OCI-LY1 (cell line): ENCODE measurements at regions not wholly inside any gene's neighbourhood (a gene's known extent, or its start where the extent isn't known, plus 50 kb on each side); places are given as distances from the start of the nearest gene placed in this dataset.

Experiments used
- H2AFZ ChIP-seq: fragments of 200-600 bp; sonication (generic), shearing (Covaris generic); 2 replicates; pipeline ENCODE4 v1.6.0; 2014; ENCODE audit warnings: antibody characterized with exemption, mild to moderate bottlenecking, low read length
- H3F3A ChIP-seq: fragments of 200-600 bp; sonication (generic), shearing (Covaris generic); 2 replicates; pipeline ENCODE4 v1.6.0; 2014; ENCODE audit warnings: mild to moderate bottlenecking, antibody characterized with exemption, low read length, moderate library complexity; ENCODE audit not compliant: insufficient read depth
- H3K27ac ChIP-seq: fragments of 200-600 bp; sonication (generic); 2 replicates; pipeline ENCODE4 v1.5.1; 2014; ENCODE audit warnings: low read length, mixed run types, mild to moderate bottlenecking, low read depth; ENCODE audit not compliant: poor library complexity, severe bottlenecking
- H3K27me3 ChIP-seq: fragments of 200-600 bp; sonication (generic); 2 replicates; pipeline ENCODE4 v1.6.0; 2014; ENCODE audit warnings: antibody characterized with exemption, mild to moderate bottlenecking, low read length, moderate library complexity; ENCODE audit not compliant: insufficient read depth
- H3K36me3 ChIP-seq: fragments of 200-600 bp; sonication (generic); 2 replicates; pipeline ENCODE4 v1.6.1; 2014; ENCODE audit warnings: mild to moderate bottlenecking, antibody characterized with exemption, low read length, moderate library complexity, mixed read lengths; ENCODE audit not compliant: insufficient read depth
- H3K4me1 ChIP-seq: fragments of 200-600 bp; sonication (generic); 2 replicates; pipeline ENCODE4 v1.5.1; 2014; ENCODE audit warnings: mild to moderate bottlenecking, low read length, moderate library complexity; ENCODE audit not compliant: insufficient read depth, severe bottlenecking
- H3K4me2 ChIP-seq: fragments of 200-600 bp; sonication (generic), shearing (Covaris generic); 2 replicates; pipeline ENCODE4 v1.6.1; 2014; ENCODE audit warnings: low read length
- H3K4me3 ChIP-seq: fragments of 200-600 bp; sonication (generic); 2 replicates; pipeline ENCODE4 v1.5.1; 2014; ENCODE audit warnings: low read length, low read depth, mild to moderate bottlenecking, mixed read lengths; ENCODE audit not compliant: poor library complexity, severe bottlenecking
- H3K79me2 ChIP-seq: fragments of 200-600 bp; shearing (Covaris generic); 2 replicates; pipeline ENCODE4 v1.6.1; 2016; ENCODE audit warnings: mixed run types, low read length, mixed read lengths; ENCODE audit not compliant: insufficient read depth
- H3K9ac ChIP-seq: fragments of 200-600 bp; sonication (generic), shearing (Covaris generic); 2 replicates; pipeline ENCODE4 v1.6.1; 2014; ENCODE audit warnings: mild to moderate bottlenecking, low read length, mixed read lengths
- H3K9me2 ChIP-seq: fragments of 200-600 bp; sonication (generic), shearing (Covaris generic); 2 replicates; pipeline ENCODE4 v1.6.1; 2014; ENCODE audit warnings: low read depth, mild to moderate bottlenecking, low read length, mixed read lengths
- H3K9me3 ChIP-seq: fragments of 200-600 bp; shearing (Covaris generic); 2 replicates; pipeline ENCODE4 v1.6.1; 2014; ENCODE audit warnings: low read length, mixed read lengths
- H4K20me1 ChIP-seq: fragments of 200-600 bp; sonication (generic), shearing (Covaris generic); 2 replicates; pipeline ENCODE4 v1.6.0; 2016; ENCODE audit warnings: mild to moderate bottlenecking, low read length; ENCODE audit not compliant: insufficient read depth
- EZH2 ChIP-seq: fragments of 200-600 bp; sonication (generic), shearing (Covaris generic); IDR thresholded peaks from 2 replicates; pipeline ENCODE4 v1.8.0; 2017; ENCODE audit warnings: borderline replicate concordance, mixed run types, mild to moderate bottlenecking, antibody characterized with exemption, low read length, moderate library complexity, mixed read lengths
- TF ChIP-seq, protein P1 (sequence below): fragments of 200-600 bp; sonication (generic), shearing (Covaris generic); IDR thresholded peaks from 2 replicates; pipeline ENCODE4 v1.5.1; 2017; ENCODE audit warnings: mild to moderate bottlenecking, antibody characterized with exemption, low read length, moderate library complexity, mixed read lengths

- no peaks in the 10 kb centered on the region for H4K20me1 ChIP-seq
- H3K4me3 ChIP-seq, result no peak overlapping the region
- no peaks in the 10 kb centered on the region for H3K4me1 ChIP-seq
- no peaks in the 10 kb centered on the region for H3K9me2 ChIP-seq
- H2AFZ ChIP-seq, result no peak overlapping the region
- H3K79me2 ChIP-seq, result no peaks in the 10 kb centered on the region
- TF ChIP-seq EZH2, result no peak
- TF ChIP-seq, protein P1, sequence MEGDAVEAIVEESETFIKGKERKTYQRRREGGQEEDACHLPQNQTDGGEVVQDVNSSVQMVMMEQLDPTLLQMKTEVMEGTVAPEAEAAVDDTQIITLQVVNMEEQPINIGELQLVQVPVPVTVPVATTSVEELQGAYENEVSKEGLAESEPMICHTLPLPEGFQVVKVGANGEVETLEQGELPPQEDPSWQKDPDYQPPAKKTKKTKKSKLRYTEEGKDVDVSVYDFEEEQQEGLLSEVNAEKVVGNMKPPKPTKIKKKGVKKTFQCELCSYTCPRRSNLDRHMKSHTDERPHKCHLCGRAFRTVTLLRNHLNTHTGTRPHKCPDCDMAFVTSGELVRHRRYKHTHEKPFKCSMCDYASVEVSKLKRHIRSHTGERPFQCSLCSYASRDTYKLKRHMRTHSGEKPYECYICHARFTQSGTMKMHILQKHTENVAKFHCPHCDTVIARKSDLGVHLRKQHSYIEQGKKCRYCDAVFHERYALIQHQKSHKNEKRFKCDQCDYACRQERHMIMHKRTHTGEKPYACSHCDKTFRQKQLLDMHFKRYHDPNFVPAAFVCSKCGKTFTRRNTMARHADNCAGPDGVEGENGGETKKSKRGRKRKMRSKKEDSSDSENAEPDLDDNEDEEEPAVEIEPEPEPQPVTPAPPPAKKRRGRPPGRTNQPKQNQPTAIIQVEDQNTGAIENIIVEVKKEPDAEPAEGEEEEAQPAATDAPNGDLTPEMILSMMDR, result no peak
- no peaks in the 10 kb centered on the region for H3K27me3 ChIP-seq
- no peaks in the 10 kb centered on the region for H3F3A ChIP-seq
- H3K9ac ChIP-seq, result no peak overlapping the region
- no peaks in the 10 kb centered on the region for H3K9me3 ChIP-seq
- H3K27ac ChIP-seq, result no peak overlapping the region
- H3K36me3 ChIP-seq, result no peaks in the 10 kb centered on the region
- no peak overlapping the region for H3K4me2 ChIP-seq
Measured at GRCh38 chr13:89468081-89468480, 1796.9 kb downstream of the SLITRK5 start.

GRCh38 chr13:89470901-89471300 lies 1799.7 kb downstream of the SLITRK5 start:
- H3K36me3 ChIP-seq, result no peaks in the 10 kb centered on the region
- H3F3A ChIP-seq, result no peaks in the 10 kb centered on the region
- H3K79me2 ChIP-seq, result no peaks in the 10 kb centered on the region
- H3K4me2 ChIP-seq, result no peak overlapping the region
- no peaks in the 10 kb centered on the region for H3K27me3 ChIP-seq
- H4K20me1 ChIP-seq, result no peaks in the 10 kb centered on the region
- no peaks in the 10 kb centered on the region for H3K4me1 ChIP-seq
- H3K9me2 ChIP-seq, result no peaks in the 10 kb centered on the region
- TF ChIP-seq, protein P1, result no peak
- TF ChIP-seq EZH2, result no peak
- no peak overlapping the region for H3K9ac ChIP-seq
- no peak overlapping the region for H2AFZ ChIP-seq
- no peak overlapping the region for H3K4me3 ChIP-seq
- H3K27ac ChIP-seq, result no peak overlapping the region
- H3K9me3 ChIP-seq, result no peaks in the 10 kb centered on the region

GRCh38 chr13:89474432-89474831 lies 1803.3 kb downstream of the SLITRK5 start:
- TF ChIP-seq EZH2, result no peak
- TF ChIP-seq, protein P1, result no peak
- Histone ChIP-seq H3K27ac (no peak overlapping the region), H3F3A (no peaks in the 10 kb centered on the region), H3K36me3 (no peaks in the 10 kb centered on the region), H3K9ac (no peak overlapping the region), H2AFZ (no peak overlapping the region), H3K9me2 (no peaks in the 10 kb centered on the region), H3K4me3 (no peak overlapping the region), H3K27me3 (no peaks in the 10 kb centered on the region), H4K20me1 (no peaks in the 10 kb centered on the region), H3K4me1 (no peaks in the 10 kb centered on the region), H3K79me2 (no peaks in the 10 kb centered on the region), H3K9me3 (no peaks in the 10 kb centered on the region), H3K4me2 (no peak overlapping the region)
